ENCODE measurements at regions not wholly inside any gene's neighbourhood (a gene's known extent, or its start where the extent isn't known, plus 50 kb on each side); places are given as distances from the start of the nearest gene placed in this dataset.

DNA sequence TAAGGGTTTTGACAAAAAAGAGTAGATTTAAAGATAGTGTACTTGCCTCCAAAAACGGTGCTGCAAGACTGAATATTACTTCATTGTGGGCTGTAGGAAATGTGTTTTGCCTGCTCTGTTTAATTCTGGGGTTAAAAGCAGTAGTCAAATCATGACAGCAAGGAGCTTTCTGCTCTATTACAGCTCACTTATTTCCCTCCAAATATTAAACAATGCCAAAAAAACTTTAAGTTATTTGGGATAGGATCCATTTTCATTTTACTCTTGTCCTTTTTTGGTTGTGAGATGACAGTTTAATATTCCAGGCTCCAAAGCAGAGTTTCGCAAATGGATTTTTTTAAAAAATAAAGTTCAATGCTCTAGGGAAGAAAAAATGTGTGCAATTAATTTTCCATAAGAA is 340.4 kb upstream of the RGMB start:
- H3K4me1 Mint-ChIP-seq = no peaks in the 10 kb centered on the region
- H3K4me3 Mint-ChIP-seq = no peak overlapping the region
- no peak overlapping the region for H3K27ac Mint-ChIP-seq
- peaks cover 2% of the 10 kb centered on the region for H3K27me3 Mint-ChIP-seq
- H3K36me3 Mint-ChIP-seq = no peaks in the 10 kb centered on the region
- peaks cover 4% of the 10 kb centered on the region for H3K9me3 Mint-ChIP-seq

DNA sequence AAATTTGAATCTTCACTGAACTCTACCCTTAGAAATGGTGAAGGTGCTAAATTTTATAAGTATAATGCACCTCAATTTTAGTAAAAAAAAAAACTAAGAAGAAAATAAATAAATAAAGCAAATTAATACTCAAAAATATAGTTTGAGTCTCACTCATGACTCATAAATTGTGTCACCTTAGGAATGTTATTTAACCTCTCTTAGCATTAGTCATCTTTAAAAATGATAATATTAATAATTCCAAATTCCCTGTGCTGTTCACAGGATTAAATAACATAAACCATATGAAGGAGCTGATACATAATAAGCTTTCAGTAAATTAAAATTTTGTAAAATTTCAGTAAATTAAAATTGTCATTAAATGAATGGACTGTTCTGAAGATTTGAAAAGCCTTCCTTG is 339.8 kb upstream of the RGMB start:
- Mint-ChIP-seq H3K27ac (no peak overlapping the region), H3K9me3 (peaks cover 4% of the 10 kb centered on the region), H3K27me3 (peaks cover 2% of the 10 kb centered on the region), H3K36me3 (no peaks in the 10 kb centered on the region), H3K4me3 (no peak overlapping the region), H3K4me1 (no peaks in the 10 kb centered on the region)

DNA sequence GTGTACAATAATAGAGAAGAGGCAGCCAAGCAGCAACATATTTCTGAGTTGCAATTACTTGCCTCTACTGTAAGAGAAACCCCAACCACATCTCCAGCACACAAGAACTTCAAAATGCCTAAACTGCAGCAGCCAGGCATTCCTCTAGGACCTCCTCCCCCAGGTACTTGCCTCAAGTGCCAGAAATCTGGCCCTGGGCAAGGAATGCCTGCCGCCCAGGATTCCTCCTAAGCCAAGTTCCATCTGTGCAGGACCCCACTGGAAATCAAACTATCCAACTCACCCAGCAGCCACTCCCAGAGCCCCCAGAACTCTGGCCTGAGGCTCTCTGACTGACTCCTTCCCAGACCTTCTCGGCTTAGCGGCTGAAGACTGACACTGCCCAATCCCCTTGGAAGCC is 336.8 kb upstream of the RGMB start:
- H3K36me3 Mint-ChIP-seq = no peaks in the 10 kb centered on the region
- H3K4me3 Mint-ChIP-seq = no peak overlapping the region
- H3K27me3 Mint-ChIP-seq = no peaks in the 10 kb centered on the region
- no peaks in the 10 kb centered on the region for H3K4me1 Mint-ChIP-seq
- H3K27ac Mint-ChIP-seq = no peak overlapping the region
- no peaks in the 10 kb centered on the region for H3K9me3 Mint-ChIP-seq

DNA sequence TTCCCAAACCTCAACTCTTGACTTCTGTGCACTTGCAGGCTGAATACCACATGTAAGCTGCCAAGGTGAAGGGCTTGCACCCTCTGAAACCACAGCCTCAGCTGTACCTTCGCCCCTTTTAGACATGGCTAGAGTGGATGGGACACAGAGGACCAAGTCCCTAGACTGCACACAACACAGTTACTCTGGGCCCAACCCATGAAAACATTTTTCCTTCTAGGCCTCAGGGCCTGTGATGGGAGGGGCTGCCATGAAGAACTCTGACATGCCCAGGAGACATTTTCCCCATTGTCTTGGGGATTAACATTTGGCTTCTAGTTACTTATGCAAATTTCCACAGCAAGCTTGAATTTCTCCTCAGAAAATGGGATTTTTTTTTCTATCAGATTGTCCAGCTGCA is 331.0 kb upstream of the RGMB start:
- no peaks in the 10 kb centered on the region for H3K36me3 Mint-ChIP-seq
- H3K27me3 Mint-ChIP-seq = peaks cover 3% of the 10 kb centered on the region
- peaks cover 5% of the 10 kb centered on the region for H3K9me3 Mint-ChIP-seq
- no peaks in the 10 kb centered on the region for H3K4me1 Mint-ChIP-seq
- no peak overlapping the region for H3K27ac Mint-ChIP-seq
- H3K4me3 Mint-ChIP-seq = no peak overlapping the region

DNA sequence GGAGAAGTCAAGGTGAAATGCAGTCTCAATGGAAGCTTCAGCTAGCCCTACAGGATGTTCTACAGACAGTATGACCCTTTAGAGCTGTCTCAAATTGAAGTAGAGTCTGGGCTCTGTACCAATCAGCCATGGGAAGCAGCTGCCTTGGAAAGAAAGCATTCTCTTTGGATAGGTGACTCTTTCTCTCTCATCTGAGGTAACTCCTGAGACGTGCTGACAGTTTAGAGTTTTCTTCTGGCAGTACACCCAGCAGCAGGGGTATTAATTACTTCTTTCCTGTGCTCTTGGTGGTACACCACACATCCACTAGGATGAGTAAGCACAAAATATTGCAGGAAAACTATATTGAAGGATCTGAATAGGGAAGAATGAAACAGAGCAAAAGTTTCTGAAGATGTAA is 329.6 kb upstream of the RGMB start:
- Mint-ChIP-seq H3K36me3 (no peaks in the 10 kb centered on the region), H3K27me3 (peaks cover 6% of the 10 kb centered on the region), H3K4me3 (no peak overlapping the region), H3K4me1 (no peaks in the 10 kb centered on the region), H3K27ac (no peak overlapping the region), H3K9me3 (peaks cover 8% of the 10 kb centered on the region)

DNA sequence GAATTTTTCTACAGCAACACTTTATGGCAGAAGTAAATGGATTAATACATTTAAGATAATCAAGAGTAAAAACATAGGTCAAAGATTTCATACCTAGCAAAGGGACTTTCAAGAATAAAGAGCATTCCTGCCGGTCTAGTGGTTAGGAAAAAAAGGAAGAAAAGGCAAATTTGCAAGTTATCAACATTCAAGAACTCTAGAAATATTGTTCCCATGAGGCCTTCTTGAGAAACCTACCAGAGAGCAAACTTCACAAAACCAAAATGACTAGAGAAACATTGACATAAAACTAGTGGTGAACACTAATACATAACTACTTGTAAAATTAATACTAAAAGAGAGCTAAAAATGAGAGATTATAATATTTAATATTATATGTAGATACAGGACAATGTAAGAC is 320.2 kb upstream of the RGMB start:
- no peaks in the 10 kb centered on the region for H3K36me3 Mint-ChIP-seq
- peaks cover 12% of the 10 kb centered on the region for H3K9me3 Mint-ChIP-seq

DNA sequence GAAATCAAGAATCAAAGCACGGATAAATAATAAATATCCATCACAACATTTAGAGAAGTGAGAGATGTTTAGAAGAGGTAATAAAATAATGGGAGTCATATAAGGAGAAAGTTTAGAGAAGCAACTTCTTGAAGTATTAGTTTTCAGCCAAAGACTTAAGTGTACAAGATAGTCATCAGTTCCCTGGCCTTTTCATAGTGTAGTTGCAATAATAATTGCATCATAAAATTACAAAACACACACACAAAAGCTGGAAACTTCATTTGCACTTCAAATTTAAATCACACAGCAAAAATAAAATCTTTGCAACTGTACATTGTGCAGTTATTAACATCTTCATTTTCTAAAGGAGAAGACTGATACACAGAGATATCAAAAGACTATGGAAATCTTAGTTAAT is 319.1 kb upstream of the RGMB start:
- Mint-ChIP-seq H3K36me3 (no peaks in the 10 kb centered on the region), H3K4me1 (no peaks in the 10 kb centered on the region), H3K27me3 (peaks cover 3% of the 10 kb centered on the region), H3K9me3 (peaks cover 4% of the 10 kb centered on the region), H3K27ac (no peak overlapping the region), H3K4me3 (no peak overlapping the region)

More for the DNA sequence above, 320.2 kb upstream of the RGMB start:
- H3K4me1 Mint-ChIP-seq = no peaks in the 10 kb centered on the region
- H3K27ac Mint-ChIP-seq = no peak overlapping the region
- no peak overlapping the region for H3K4me3 Mint-ChIP-seq
- peaks cover 3% of the 10 kb centered on the region for H3K27me3 Mint-ChIP-seq

DNA sequence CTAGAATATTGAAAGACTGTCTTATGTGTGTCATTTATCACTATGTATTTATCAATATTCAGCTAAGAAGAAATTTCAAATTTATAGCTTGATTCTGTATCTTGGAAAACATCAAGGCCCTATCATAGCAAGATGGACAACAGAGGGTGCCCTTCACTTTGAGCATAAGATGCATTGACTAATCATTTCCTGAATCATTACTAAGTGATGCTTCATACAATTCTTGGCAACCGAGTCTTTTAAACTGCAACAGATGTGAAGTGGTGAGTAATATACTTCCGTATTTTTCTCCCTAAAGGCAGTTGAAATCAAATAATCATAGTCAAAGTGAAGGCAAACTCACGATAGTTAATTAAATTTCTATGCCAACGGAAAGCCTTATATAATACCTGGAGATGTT is 318.6 kb upstream of the RGMB start:
- Mint-ChIP-seq H3K4me3 (no peak overlapping the region), H3K4me1 (no peaks in the 10 kb centered on the region), H3K27ac (no peak overlapping the region), H3K9me3 (peaks cover 4% of the 10 kb centered on the region), H3K27me3 (peaks cover 3% of the 10 kb centered on the region), H3K36me3 (no peaks in the 10 kb centered on the region)

DNA sequence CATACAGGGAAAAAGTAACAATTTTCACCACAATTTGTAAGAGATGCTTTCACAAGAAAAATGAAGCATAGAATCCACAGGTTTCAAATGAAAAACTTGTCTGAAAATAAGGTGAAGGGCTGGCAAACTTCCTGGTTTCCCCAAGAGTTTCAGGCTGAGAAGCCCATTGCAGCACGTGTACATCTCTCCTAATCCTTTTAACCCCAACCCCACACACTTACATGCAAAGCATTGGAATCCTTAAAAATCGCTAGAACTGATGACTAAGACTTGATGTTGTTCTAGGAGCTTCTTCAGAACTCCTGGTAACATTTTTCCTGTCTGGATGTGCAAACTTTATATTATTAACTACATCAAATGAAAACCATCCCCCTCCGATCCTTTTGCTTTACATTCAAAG is 317.8 kb upstream of the RGMB start:
- no peak overlapping the region for H3K4me3 Mint-ChIP-seq
- H3K4me1 Mint-ChIP-seq = no peaks in the 10 kb centered on the region
- peaks cover 3% of the 10 kb centered on the region for H3K27me3 Mint-ChIP-seq

DNA sequence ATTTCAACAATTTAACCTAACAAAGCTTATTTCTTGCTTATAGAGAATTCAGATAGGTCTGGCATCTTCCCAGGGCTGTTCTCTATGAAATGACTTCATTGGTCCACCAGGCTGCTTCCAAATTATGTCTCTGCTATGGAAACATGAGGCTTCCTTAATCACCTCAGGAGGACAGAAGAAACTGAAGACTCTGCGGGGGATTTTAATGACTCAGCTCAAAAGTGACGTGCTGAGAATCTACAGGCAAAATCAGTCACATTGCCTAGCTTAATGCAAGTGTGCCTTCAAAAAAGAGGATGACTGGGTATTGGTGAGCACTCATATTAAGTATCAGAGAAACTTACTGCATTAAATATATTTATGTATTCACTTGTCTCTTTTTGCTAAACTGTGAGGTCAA is 315.5 kb upstream of the RGMB start:
- peaks cover 3% of the 10 kb centered on the region for H3K27me3 Mint-ChIP-seq
- no peaks in the 10 kb centered on the region for H3K36me3 Mint-ChIP-seq
- H3K27ac Mint-ChIP-seq = no peak overlapping the region
- H3K9me3 Mint-ChIP-seq = no peaks in the 10 kb centered on the region
- no peaks in the 10 kb centered on the region for H3K4me1 Mint-ChIP-seq
- no peak overlapping the region for H3K4me3 Mint-ChIP-seq

More for the DNA sequence above, 317.8 kb upstream of the RGMB start:
- Mint-ChIP-seq H3K36me3 (no peaks in the 10 kb centered on the region), H3K27ac (no peak overlapping the region), H3K9me3 (peaks cover 4% of the 10 kb centered on the region)

DNA sequence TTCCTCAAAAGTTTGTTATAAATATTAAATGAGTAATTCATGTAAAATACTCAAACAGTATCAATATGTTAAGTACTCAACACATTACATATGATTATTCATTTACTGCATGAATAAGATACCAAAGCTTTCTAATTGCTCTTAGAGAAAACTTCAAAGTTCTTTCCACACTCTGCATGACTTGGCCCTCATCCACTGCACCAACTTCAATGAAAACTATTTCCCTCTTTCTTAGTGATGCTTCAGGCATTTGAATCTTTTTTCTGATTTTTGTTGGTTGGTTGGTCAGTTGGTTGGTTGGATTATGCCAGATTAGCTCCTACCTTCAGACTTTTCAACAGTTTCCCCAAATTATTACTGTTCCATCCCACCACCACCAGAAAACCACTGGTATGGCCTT is 314.7 kb upstream of the RGMB start:
- Mint-ChIP-seq H3K4me3 (no peak overlapping the region), H3K9me3 (no peaks in the 10 kb centered on the region), H3K27ac (no peak overlapping the region), H3K27me3 (peaks cover 3% of the 10 kb centered on the region), H3K36me3 (no peaks in the 10 kb centered on the region), H3K4me1 (no peaks in the 10 kb centered on the region)

DNA sequence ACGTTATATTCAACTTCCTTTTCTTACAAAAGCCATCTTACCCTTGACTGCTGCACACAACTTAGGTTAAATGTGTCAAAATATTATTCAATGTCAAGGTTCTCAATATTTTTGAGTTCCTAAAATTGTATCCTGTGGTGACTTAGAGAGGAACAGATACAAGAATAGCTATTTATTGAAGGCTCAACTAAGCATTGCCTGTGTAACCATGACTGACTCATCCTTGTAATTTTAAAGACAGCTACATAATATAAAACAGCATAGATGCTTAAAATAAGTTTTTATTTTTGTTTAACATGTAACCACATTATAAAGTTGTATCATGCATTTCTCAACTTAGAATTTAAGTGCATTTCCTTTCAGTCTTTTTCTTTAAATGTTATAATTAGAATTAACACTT is 312.9 kb upstream of the RGMB start:
- Mint-ChIP-seq H3K9me3 (peaks cover 4% of the 10 kb centered on the region), H3K4me3 (no peak overlapping the region), H3K27ac (no peak overlapping the region), H3K4me1 (no peaks in the 10 kb centered on the region), H3K27me3 (peaks cover 3% of the 10 kb centered on the region), H3K36me3 (no peaks in the 10 kb centered on the region)

DNA sequence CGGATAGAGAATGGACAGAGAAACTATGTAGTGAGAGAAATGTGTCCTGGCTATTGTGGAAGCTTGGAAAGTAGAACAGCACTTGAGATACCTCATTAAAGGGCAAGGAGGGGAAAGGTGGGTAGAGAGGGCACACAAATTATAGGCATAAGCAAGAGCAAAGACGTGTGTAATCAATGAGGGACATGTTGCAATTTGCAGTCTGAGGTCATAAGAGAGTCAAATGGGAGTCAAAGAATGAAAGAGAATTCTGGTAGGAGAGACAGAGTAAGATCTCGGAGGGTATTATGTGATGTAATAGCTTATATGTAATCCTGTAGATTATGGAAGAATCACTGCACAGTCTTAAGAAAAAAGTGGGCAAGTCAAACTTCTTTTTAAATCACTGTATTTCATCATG is 312.0 kb upstream of the RGMB start:
- Mint-ChIP-seq H3K27me3 (peaks cover 3% of the 10 kb centered on the region), H3K27ac (no peak overlapping the region), H3K9me3 (peaks cover 4% of the 10 kb centered on the region), H3K36me3 (no peaks in the 10 kb centered on the region), H3K4me3 (no peak overlapping the region), H3K4me1 (no peaks in the 10 kb centered on the region)

DNA sequence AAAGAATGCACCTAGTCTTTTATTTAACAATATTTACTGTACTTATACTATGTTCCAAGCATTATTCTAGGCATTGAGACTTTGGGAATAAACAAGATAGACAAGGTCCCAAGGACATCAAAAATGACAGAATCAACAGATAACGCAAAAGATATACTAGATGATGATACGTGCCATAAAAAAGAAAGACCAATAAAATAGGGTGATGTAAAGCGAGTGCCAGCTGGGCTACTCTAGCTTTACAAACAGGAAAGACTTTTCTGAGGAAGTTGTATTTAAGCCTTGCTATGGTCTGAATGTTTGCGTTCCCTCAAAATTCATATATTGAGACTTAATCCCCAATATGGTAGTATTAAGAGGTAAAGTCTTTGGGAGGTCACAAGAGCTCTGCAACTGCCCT is 310.2 kb upstream of the RGMB start:
- Mint-ChIP-seq H3K27me3 (peaks cover 3% of the 10 kb centered on the region), H3K9me3 (peaks cover 9% of the 10 kb centered on the region), H3K36me3 (no peaks in the 10 kb centered on the region), H3K27ac (no peak overlapping the region), H3K4me3 (no peak overlapping the region), H3K4me1 (no peaks in the 10 kb centered on the region)

DNA sequence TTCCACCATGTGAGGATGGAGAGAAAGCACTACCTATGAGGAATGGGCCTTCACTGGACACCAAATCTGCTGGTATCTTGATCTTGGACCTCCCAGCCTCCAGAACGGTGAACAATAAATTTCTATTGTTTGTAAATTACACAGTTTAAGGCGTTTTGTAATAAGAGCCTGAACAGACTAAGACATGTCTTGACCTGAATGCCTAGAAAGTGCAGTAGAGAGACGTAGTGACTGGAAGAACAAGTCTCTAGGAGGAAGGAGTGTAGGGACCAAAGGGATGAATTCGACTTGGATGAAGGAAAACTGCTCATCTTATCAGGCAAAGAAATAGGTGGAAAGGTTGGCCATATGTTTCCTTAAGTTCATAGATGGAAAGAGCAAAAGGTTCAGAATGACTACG is 309.8 kb upstream of the RGMB start:
- peaks cover 9% of the 10 kb centered on the region for H3K9me3 Mint-ChIP-seq
- H3K36me3 Mint-ChIP-seq = no peaks in the 10 kb centered on the region
- H3K4me3 Mint-ChIP-seq = no peak overlapping the region
- peaks cover 3% of the 10 kb centered on the region for H3K27me3 Mint-ChIP-seq
- H3K27ac Mint-ChIP-seq = no peak overlapping the region
- no peaks in the 10 kb centered on the region for H3K4me1 Mint-ChIP-seq

DNA sequence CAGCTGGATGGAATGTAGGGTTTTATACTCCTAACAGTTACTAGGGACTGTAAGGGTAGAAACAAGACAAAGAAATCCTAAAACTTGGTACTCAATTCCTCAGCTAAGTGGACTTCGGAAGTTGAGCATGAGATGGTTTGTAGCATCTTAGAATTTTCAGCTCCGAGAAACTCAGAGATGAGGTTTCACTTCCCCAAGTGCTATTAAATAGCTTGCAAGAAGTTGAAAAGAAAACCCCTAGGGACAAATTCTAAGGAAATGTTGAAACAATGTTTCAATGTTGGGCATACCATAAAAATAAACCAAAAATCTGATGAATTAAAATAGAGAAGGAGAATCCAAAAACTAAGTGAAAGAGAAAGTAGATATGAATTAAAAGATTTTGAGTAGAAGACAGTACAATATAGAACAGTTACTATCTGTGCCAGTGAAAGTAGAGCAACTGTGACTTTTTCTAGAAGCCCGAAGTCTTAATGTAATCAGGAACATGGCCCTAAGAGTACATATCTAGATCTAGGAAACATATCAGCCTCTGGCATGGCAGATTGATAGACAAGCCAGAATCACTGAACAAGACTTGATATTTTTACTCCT is 308.6 kb upstream of the RGMB start:
- H3K27me3 Mint-ChIP-seq = no peaks in the 10 kb centered on the region
- H3K9me3 Mint-ChIP-seq = peaks cover 9% of the 10 kb centered on the region
- H3K4me3 Mint-ChIP-seq = no peak overlapping the region
- no peaks in the 10 kb centered on the region for H3K4me1 Mint-ChIP-seq
- H3K36me3 Mint-ChIP-seq = no peaks in the 10 kb centered on the region
- no peak overlapping the region for H3K27ac Mint-ChIP-seq

DNA sequence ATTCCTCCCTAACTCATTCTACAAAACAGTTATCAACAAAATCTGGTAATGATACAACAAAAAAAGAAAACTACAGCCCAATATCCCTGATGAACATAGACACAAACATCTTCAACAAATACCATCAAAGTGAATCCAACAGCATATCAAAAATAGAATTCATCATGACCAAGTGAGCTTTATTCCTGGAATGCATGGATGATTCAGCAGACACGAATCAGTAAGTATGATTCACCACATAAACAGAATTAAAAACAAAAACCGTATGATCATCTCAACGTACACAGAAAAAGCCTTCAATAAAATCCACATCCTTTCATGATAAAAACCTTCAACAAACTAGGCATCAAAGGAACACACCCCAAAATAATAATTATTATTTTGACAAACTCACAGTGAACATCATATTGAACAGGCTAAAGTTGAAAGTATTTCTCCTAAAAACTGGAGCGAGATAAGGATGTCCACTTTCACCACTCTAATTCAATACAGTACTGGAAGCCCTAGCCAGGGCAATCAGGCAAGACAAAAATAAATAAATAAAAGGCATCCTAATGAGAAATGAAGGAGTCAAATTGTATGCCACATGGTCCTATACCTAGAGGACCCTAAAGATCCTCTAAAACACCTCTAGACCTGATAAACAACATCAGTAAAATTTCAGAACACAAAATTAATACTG is 305.1 kb upstream of the RGMB start:
- H3K27ac Mint-ChIP-seq = no peak overlapping the region
- no peaks in the 10 kb centered on the region for H3K27me3 Mint-ChIP-seq
- H3K4me1 Mint-ChIP-seq = no peaks in the 10 kb centered on the region
- H3K9me3 Mint-ChIP-seq = peaks cover 9% of the 10 kb centered on the region
- H3K4me3 Mint-ChIP-seq = no peak overlapping the region
- H3K36me3 Mint-ChIP-seq = no peaks in the 10 kb centered on the region
